HG03066 (cell line): ENCODE measurements at regions not wholly inside any gene's neighbourhood (a gene's known extent, or its start where the extent isn't known, plus 50 kb on each side); places are given as distances from the start of the nearest gene placed in this dataset.

Experiments used
- ATAC-seq: cut with Tn5 transposase; IDR thresholded peaks from one replicate; pipeline ENCODE4 v1.9.1; 2021; ENCODE audit warnings: low read depth; ENCODE audit not compliant: unreplicated experiment

DNA sequence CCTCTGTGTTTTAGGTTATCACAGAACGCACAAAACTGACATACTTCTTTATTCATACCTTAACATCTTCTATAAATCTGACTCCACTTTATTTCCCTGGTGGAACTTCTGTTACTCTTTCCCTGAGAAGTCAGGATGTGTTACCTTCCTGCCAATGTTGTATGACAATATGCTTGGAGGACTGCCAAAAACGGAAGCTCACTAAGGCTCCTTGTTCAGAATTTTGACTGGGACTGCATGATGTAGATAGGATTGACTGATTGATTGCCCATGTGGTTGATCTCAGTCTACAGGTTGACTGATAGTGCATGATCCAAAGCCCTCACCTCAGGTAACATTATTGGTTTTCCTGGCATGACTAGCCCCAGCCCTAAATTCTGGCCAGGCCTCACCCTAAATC, 319.4 kb downstream of the TLR4 start:
- ATAC-seq: no peak

GRCh38 chr9:118028225-118028624, 324.0 kb downstream of the TLR4 start:
- no peak for ATAC-seq

GRCh38 chr9:118029425-118029824, 325.2 kb downstream of the TLR4 start:
- no peak for ATAC-seq

DNA sequence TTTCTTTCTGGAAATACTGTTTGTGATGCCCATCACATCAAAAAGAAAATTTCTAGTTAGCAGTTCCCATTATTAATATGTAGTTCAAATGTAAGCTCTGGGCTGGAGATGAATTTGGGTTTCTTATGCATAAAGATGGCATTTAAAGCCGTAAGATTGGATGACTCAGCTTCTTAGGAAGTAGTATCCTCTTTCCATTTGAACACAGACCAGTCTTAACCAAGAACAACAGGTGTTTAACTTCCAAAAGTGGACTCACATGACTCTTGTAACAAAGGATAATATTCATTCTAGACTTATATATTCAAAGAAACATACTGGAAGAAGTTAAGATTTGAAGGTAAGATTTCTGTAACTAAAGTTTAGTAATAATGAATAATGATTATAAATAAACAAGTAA, 330.5 kb downstream of the TLR4 start:
- ATAC-seq: no peak

- ATAC-seq: no peak
These were observed 334.5 kb downstream of the TLR4 start for GRCh38 chr9:118038713-118039112.

DNA sequence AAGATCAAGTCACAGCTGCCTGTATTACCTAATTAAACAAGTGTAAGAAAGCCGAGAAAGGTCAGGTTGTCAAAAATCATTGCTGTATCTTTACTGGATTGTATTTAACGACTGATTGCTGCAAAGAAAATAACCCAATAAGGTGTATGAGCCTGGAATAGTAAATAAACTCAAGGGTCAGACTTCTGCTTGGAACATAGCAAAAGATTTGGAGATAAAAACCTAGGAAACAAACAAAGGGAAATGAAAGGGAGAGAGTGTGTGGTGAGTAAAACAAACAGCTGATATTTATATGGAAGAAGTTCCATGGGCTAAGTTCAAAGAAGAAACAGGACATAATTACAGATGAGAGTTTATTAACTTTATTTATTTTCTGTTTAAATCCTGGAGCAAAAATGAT, 354.0 kb downstream of the TLR4 start:
- no peak for ATAC-seq

DNA sequence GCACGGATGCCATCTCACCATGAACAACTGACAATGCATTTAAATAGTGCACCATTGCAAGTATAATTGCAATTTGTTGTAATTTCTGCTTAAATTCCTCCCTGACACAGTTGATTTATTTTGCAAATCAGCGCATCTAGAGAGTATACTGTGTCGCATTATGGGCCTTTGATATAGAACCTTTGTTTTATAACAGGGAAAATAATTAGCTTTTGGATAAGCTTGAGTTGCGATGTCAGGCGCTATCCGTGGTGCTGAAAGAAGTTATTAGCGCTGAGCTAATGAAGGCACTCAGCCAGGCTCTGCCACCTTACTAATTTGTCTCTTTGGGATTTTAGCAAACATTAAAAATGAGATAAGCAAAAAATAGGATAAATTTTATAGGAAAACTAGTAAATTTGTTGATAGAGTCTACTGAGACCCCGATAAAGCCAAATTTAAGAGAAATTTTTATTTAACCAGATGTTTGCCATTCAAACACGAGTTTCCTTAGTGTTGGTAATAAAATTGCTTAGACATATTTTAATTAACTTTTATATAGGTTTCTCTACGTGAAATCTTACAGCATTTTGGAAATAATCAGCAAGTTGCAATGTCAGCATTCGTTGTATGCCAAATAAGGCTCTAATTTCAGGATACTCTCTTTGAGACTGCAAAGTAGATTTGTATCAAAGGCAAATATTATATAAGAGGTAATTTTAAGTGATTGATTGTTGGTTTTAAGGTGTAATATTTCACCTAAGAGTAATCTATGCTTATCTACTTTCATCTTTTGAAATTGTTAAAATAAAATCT, 355.5 kb downstream of the TLR4 start:
- ATAC-seq: no peak

GRCh38 chr9:118083161-118083560, 379.0 kb downstream of the TLR4 start:
- no peak for ATAC-seq

DNA sequence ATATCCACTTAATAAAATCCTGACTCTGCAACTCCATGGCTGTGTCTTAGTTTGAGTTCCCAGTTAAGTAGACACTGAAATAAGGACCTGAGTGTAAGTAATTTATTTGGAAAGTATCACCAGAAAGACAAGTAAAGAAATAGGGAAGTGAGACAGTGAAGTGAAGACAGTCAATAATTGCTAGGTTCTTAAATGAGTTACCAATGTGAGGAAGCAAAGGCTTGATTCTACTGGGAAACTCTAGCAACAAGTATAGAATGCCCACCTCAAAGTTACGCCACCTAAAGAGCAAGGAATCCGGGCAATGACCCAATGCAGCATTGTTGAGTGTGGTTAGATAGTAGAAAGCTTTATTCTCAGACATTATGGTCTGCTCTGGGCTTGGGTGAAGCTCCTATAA, 383.9 kb downstream of the TLR4 start:
- ATAC-seq: no peak

DNA sequence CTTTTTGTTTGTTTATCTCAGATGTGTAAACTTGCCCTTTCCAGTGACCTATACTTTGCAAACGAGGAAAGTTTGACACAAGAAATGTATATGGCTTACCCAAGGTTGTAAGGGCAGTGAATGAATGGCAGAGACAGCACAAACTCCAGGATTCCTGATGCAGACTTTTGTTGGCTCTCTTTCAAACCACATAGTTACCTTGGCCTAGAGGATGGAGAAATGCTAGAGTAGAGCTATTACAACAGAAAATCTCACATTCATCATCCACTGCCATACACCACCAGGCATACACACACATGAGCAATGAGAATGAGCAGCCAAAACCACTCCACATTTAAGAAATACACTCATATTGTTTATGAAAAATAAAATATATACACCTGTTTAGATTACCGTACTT, 387.0 kb downstream of the TLR4 start:
- ATAC-seq: no peak

- no peak for ATAC-seq
These were observed 387.7 kb downstream of the TLR4 start for GRCh38 chr9:118091711-118092500.

GRCh38 chr9:118094387-118094786, 390.2 kb downstream of the TLR4 start:
- no peak for ATAC-seq

DNA sequence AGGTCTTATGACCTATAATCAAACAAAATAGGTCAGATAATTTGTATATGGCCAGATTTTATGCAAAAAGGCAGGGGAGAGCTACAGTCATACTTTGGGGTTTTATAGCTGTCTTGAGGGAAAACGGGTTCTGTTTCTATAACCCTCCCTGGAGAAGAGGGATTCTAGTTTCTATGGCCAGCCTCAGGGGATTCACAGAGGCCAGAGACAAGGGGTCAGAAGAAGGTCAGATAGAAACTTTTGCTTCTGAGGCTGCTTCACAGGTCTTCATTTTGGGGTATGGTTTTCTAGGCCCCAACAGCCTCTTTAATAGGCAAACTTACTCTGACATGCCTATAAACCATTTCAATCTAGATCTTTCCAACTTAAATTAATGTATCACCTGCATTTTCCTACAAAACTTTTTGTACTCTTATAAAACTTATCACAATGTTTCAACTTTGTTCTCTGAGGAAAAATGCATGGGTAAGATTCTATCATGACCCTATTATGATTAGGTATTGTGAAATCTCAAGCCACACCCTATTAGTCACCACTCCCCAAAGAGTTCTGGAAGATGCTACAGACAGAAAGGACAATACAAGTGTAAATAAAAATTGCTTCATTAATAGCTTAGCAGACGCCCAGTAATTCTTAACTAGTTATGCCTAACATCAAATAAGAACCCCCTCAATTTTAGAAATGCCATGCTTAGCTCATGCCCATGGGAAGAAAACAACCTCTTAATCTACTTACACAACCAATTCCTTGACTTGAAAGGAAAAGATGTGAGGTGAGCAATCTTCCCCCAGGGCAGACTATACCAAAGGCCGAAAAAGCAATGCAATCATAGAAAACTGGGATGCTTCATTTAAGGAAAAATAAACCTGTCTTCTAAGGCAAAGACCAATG, 396.6 kb downstream of the TLR4 start:
- no peak for ATAC-seq

DNA sequence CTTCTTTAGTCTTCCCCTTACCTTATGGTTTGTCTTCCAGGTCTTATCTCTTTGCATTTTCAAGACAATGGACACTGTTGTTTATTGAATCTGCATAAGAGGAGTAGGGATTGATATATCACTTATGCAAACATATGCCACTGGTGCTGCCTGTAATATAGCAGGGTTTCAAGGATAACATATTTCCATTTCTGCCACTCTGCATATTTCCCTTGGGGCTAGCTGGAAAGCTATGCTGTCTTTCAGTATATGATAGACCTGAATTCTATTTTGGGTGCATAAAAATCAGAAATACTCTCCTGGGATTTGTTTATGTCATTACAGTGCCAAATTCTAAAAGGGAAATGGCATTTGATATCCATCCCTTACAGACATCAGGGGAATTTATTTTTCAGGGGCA, 400.2 kb downstream of the TLR4 start:
- ATAC-seq: no peak

GRCh38 chr9:118108971-118109370, 404.8 kb downstream of the TLR4 start:
- ATAC-seq: no peak

GRCh38 chr9:118109542-118109941, 405.3 kb downstream of the TLR4 start:
- no peak for ATAC-seq

DNA sequence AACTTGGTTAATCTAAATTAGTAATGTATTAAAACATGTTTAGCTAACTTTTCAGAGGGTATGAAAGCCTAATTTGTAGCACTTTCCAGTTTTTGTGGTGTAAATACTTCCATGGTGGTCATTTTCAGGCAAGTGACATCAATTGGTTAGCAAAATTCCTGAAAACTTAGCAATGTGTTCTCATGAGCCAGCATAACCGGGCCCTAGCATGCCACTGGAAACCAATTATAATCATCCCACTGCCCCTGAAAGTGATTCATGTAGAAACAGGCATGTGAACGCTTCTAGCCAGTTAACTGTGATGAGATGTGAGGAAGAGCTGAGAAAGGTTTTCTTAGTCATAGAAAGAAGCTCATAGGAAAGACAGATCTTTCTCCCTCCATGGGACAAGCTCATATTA, 417.2 kb downstream of the TLR4 start:
- no peak for ATAC-seq

DNA sequence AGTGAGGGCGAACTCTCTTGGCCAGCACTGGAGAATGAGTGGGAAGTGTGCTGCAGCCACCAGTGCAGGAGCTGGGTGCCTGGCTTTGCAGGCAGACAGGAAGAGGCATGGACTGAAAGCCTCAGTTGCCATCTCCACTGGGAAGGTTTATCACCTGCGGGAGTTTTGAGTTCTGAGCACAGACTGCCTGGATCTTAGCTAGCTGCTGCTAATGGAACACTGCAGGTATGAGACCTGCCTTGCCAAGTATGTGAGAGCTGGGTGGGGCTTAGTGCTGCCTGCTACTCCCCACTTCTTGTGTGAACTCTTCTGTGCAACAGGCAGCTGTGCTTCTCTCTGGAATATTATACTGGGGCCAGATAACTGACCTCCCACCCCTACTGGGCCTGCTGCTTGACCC, 424.1 kb downstream of the TLR4 start:
- no peak for ATAC-seq

GRCh38 chr9:118129541-118129940, 425.3 kb downstream of the TLR4 start:
- ATAC-seq: no peak

DNA sequence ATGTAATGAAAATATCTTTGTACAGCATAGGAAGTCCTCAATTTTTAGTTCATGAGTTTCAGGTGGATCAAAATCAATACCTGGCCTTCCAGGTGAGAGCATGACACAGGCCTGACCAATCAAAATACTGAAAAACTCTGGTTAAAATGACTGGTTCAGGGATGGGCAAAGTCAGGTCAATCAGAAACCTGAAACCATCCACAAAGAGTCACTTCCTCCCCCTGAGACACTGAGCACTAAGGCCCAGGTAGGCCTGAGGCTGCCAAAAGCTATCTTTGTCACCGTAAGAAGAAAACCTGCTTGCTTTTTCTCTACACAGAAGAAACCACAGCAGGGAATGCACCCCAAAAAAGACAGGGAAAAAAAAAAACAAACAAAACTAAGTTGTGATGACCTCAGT, 444.8 kb downstream of the TLR4 start:
- no peak for ATAC-seq

DNA sequence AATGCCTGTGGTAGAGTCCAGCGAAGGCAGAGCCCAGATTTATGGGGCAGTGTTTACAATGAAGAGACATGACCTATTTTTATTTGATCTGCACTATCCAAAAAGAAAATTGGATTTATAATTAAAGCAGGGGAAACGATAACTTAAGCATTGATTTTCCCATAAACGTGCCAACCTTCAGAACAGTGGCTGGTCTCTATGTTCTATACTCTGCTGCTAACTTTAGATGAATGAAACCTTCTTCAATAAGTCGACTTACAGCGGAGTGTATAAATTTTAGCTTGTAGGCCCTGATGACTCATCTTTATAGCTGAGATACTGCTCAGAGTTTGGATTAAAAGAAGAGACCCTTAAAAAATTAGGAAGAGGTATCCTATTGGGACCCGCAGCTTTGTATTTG, 452.6 kb downstream of the TLR4 start:
- no peak for ATAC-seq
